Esophagus muscularis mucosa (tissue), 4 donors: ENCODE measurements at regions not wholly inside any gene's neighbourhood (a gene's known extent, or its start where the extent isn't known, plus 50 kb on each side); places are given as distances from the start of the nearest gene placed in this dataset.

Source experiments
- DNase-seq: peaks from one replicate; pipeline ENCODE4 v3.0.0-alpha.2; 2017; ENCODE audit errors: extremely low spot score
- H3K27ac ChIP-seq, 4 donors: fragments of 200-600 bp; sonication (generic); replicated peaks in 1 of 4; 1 replicate in 3 of 4; 2 replicates in 1 of 4; pipeline ENCODE4 v1.5.1; 2016 to 2019; ENCODE audit warnings: mild to moderate bottlenecking in 1 of 4
- H3K27me3 ChIP-seq, 4 donors: fragments of 200-600 bp; sonication (generic); one replicate each; pipeline versions ENCODE4 v1.5.1 to v1.6.0; 2016 to 2019
- H3K36me3 ChIP-seq, 4 donors: fragments of 200-600 bp; sonication (generic); one replicate each; pipeline ENCODE4 v1.5.1; 2016 to 2019
- H3K4me1 ChIP-seq, 4 donors: fragments of 200-600 bp; sonication (generic); one replicate each; pipeline ENCODE4 v1.5.1; 2016 to 2019
- H3K4me3 ChIP-seq, 4 donors: fragments of 200-600 bp; sonication (generic); 1 replicate in 2 of 4; 2 replicates in 2 of 4; pipeline ENCODE4 v1.5.1; 2016 to 2019; ENCODE audit warnings: mild to moderate bottlenecking in 4 of 4, moderate library complexity in 1 of 4
- H3K9me3 ChIP-seq, 4 donors: fragments of 200-600 bp; sonication (generic); 1 replicate in 3 of 4; 2 replicates in 1 of 4; pipeline ENCODE4 v1.5.1; 2016 to 2019
- CTCF ChIP-seq, 3 experiments: fragments of 200-600 bp in 2 of 3; fragments of 450-650 bp in 1 of 3; sonication (generic) in 2 of 3; IDR thresholded peaks; one replicate each; pipeline ENCODE4 v1.5.1; 2017 to 2019; ENCODE audit warnings: antibody characterized with exemption in 3 of 3, mild to moderate bottlenecking in 2 of 3, moderate library complexity in 1 of 3
- EP300 ChIP-seq: sonication (generic); formaldehyde crosslinking; IDR thresholded peaks from one replicate; pipeline ENCODE4 v1.6.1; 2017; ENCODE audit warnings: antibody characterized with exemption
- POLR2A ChIP-seq: fragments of 450-650 bp; IDR thresholded peaks from one replicate; pipeline ENCODE4 v1.6.1; 2017; ENCODE audit warnings: antibody characterized with exemption, moderate library complexity, mild to moderate bottlenecking, low read depth
- POLR2AphosphoS5 ChIP-seq, 2 donors: sonication (generic); formaldehyde crosslinking; IDR thresholded peaks; one replicate each; pipeline ENCODE4 v1.6.1; 2017; ENCODE audit warnings: antibody characterized with exemption in 2 of 2
- WGBS: methylation state at CpG from one replicate; pipeline ENCODE4 v1.1.5; 2018; 5-methylcytosine and 5-hydroxymethylcytosine counted together
- intact Hi-C: fragments of 100-400 bp; cut with DNase I; formaldehyde crosslinking; loops from one replicate; pipeline ENCODE4 v1.15.1; 2023

- TF ChIP-seq CTCF (IDR thresholded peaks at IDR 0.05) (no peak), POLR2A (no peak), EP300 (no peak), POLR2AphosphoS5 (IDR thresholded peaks at IDR 0.05) (no peak)
- intact Hi-C loops = no loop called here
- 89% methylated on average over 12 of the region's 12 CpGs for WGBS
These were observed 245.8 kb upstream of the SLC39A10 start for GRCh38 chr2:195411219-195411687.

GRCh38 chr2:195410074-195410671 is 246.9 kb upstream of the SLC39A10 start:
- TF ChIP-seq POLR2AphosphoS5 (IDR thresholded peaks at IDR 0.05) (no peak), POLR2A (no peak), CTCF (IDR thresholded peaks at IDR 0.05) (no peak), EP300 (no peak)
- no peaks in the 10 kb centered on the region for H3K9me3 ChIP-seq
- 66% methylated on average over 2 of the region's 2 CpGs for WGBS
- intact Hi-C loops = no loop called here
- DNase-seq = no peak
- no peaks in the 10 kb centered on the region for H3K4me1 ChIP-seq
- no peak overlapping the region for H3K4me3 ChIP-seq
- H3K36me3 ChIP-seq = no peaks in the 10 kb centered on the region
- H3K27me3 ChIP-seq = no peaks in the 10 kb centered on the region
- H3K27ac ChIP-seq = no peak overlapping the region

More at GRCh38 chr2:195411219-195411687, 245.8 kb upstream of the SLC39A10 start:
- no peaks in the 10 kb centered on the region for H3K36me3 ChIP-seq
- H3K4me1 ChIP-seq = no peaks in the 10 kb centered on the region
- no peak overlapping the region for H3K27ac ChIP-seq
- H3K4me3 ChIP-seq = no peak overlapping the region
- no peaks in the 10 kb centered on the region for H3K9me3 ChIP-seq
- no peaks in the 10 kb centered on the region for H3K27me3 ChIP-seq
- DNase-seq = no peak

GRCh38 chr2:195408811-195409210 is 248.2 kb upstream of the SLC39A10 start:
- TF ChIP-seq POLR2AphosphoS5 (IDR thresholded peaks at IDR 0.05) = no peak
- TF ChIP-seq POLR2A = no peak
- no peak for TF ChIP-seq CTCF (IDR thresholded peaks at IDR 0.05)
- TF ChIP-seq EP300 = no peak
- no peak for DNase-seq
- no peak overlapping the region for H3K27ac ChIP-seq
- intact Hi-C loops = no loop called here
- H3K4me3 ChIP-seq = no peak overlapping the region
- H3K27me3 ChIP-seq = no peaks in the 10 kb centered on the region
- no peaks in the 10 kb centered on the region for H3K9me3 ChIP-seq
- no peaks in the 10 kb centered on the region for H3K4me1 ChIP-seq
- 92% methylated on average over 1 of the region's 1 CpG for WGBS
- H3K36me3 ChIP-seq = no peaks in the 10 kb centered on the region

- Histone ChIP-seq H3K4me3 (no peak overlapping the region), H3K27ac (no peak overlapping the region), H3K4me1 (no peaks in the 10 kb centered on the region), H3K27me3 (no peaks in the 10 kb centered on the region), H3K9me3 (no peaks in the 10 kb centered on the region), H3K36me3 (no peaks in the 10 kb centered on the region)
- intact Hi-C loops = no loop called here
- no peak for TF ChIP-seq POLR2AphosphoS5 (IDR thresholded peaks at IDR 0.05)
- TF ChIP-seq POLR2A = no peak
- no peak for TF ChIP-seq EP300
- no peak for TF ChIP-seq CTCF (IDR thresholded peaks at IDR 0.05)
- DNase-seq = no peak
- WGBS = 85% methylated on average over 3 of the region's 3 CpGs
These were observed 248.8 kb upstream of the SLC39A10 start for GRCh38 chr2:195408196-195408595.

GRCh38 chr2:195407783-195408182 is 249.2 kb upstream of the SLC39A10 start:
- WGBS = 84% methylated on average over 3 of the region's 3 CpGs
- Histone ChIP-seq H3K9me3 (no peaks in the 10 kb centered on the region), H3K27ac (no peak overlapping the region), H3K36me3 (no peaks in the 10 kb centered on the region), H3K4me3 (no peak overlapping the region), H3K27me3 (no peaks in the 10 kb centered on the region), H3K4me1 (no peaks in the 10 kb centered on the region)
- TF ChIP-seq POLR2AphosphoS5 (IDR thresholded peaks at IDR 0.05) = no peak
- TF ChIP-seq CTCF (IDR thresholded peaks at IDR 0.05) = no peak
- no peak for TF ChIP-seq EP300
- no peak for TF ChIP-seq POLR2A
- intact Hi-C loops = no loop called here
- no peak for DNase-seq
